Activated CD8-positive, alpha-beta memory T cell treated with anti-CD3 and anti-CD28 coated beads, Interleukin-2, amount 50 U/mL, for 4 hours (primary cell): ENCODE measurements at regions not wholly inside any gene's neighbourhood (a gene's known extent, or its start where the extent isn't known, plus 50 kb on each side); places are given as distances from the start of the nearest gene placed in this dataset.

Source experiments
- DNase-seq: peaks from one replicate; pipeline ENCODE4 v3.0.0-alpha.2; 2020

- DNase-seq: no peak
Measured at GRCh38 chr4:147367891-147368290, 113.0 kb upstream of the EDNRA start.

- no peak for DNase-seq
Measured at GRCh38 chr4:147368948-147369347, 111.9 kb upstream of the EDNRA start.

GRCh38 chr4:147370473-147370872 is 110.4 kb upstream of the EDNRA start:
- no peak for DNase-seq

- DNase-seq: no peak
Measured at GRCh38 chr4:147370881-147371280, 110.0 kb upstream of the EDNRA start.

GRCh38 chr4:147371661-147372060 is 109.2 kb upstream of the EDNRA start:
- no peak for DNase-seq

GRCh38 chr4:147378780-147379179 is 102.1 kb upstream of the EDNRA start:
- no peak for DNase-seq

- DNase-seq: no peak
Measured at GRCh38 chr4:147381749-147382148, 99.1 kb upstream of the EDNRA start.

GRCh38 chr4:147388018-147388417 is 92.9 kb upstream of the EDNRA start:
- no peak for DNase-seq

GRCh38 chr4:147396105-147396504 is 84.8 kb upstream of the EDNRA start:
- no peak for DNase-seq

- no peak for DNase-seq
Measured at GRCh38 chr4:147398556-147398955, 82.3 kb upstream of the EDNRA start.

- no peak for DNase-seq
Measured at GRCh38 chr4:147400721-147401120, 80.2 kb upstream of the EDNRA start.

- no peak for DNase-seq
Measured at GRCh38 chr4:147401221-147401620, 79.7 kb upstream of the EDNRA start.

- no peak for DNase-seq
Measured at GRCh38 chr4:147407261-147408045, 73.4 kb upstream of the EDNRA start.

GRCh38 chr4:147408189-147408588 is 72.7 kb upstream of the EDNRA start:
- no peak for DNase-seq

- no peak for DNase-seq
Measured at GRCh38 chr4:147409350-147409749, 71.5 kb upstream of the EDNRA start.

GRCh38 chr4:147418226-147418625 is 62.7 kb upstream of the EDNRA start:
- no peak for DNase-seq

GRCh38 chr4:147421456-147421855 is 59.4 kb upstream of the EDNRA start:
- DNase-seq: no peak

- DNase-seq: no peak
Measured at GRCh38 chr4:147423229-147423628, 57.7 kb upstream of the EDNRA start.

GRCh38 chr4:147425019-147425418 is 55.9 kb upstream of the EDNRA start:
- no peak for DNase-seq

- no peak for DNase-seq
Measured at GRCh38 chr4:147428583-147428982, 52.3 kb upstream of the EDNRA start.

GRCh38 chr4:147430111-147430510 is 50.8 kb upstream of the EDNRA start:
- no peak for DNase-seq
